ENCODE measurements at regions not wholly inside any gene's neighbourhood (a gene's known extent, or its start where the extent isn't known, plus 50 kb on each side); places are given as distances from the start of the nearest gene placed in this dataset.
"Not testable (repeated sequence)": the region's sequence is repeated elsewhere in the genome, so short reads cannot be mapped to it uniquely, and the experiment has no call there.

DNA sequence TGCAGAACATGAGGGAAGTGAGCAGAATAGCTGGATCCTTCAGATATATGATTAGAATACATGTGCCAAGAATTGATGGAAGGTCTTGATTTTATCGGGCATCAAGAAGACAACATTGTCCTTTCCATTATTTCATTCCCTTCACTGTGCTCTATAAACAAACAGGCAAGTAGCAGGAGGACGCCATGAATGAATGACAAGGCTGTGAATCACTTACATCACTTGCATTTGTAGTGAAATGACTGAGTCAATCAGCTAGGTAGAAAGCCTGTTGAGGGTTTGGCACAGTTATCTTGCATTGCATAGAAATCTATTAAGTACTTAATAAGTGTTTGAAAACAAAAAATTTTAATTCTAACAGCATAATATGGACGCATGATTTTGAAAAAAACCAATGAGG is 548.8 kb upstream of the IZUMO3 start:
- no peak overlapping the region for H3K27ac ChIP-seq
- DNase-seq (ENCODE audit: low spot score) (no peak), ATAC-seq (ENCODE audit: insufficient number of reproducible peaks, low FRiP score, low read depth) (no peak)
- H3K4me3 ChIP-seq: no peak overlapping the region
- no peaks in the 10 kb centered on the region for H3K4me1 ChIP-seq (ENCODE audit: control insufficient read depth in 1 of 2, low read depth in 2 of 2)
- TF ChIP-seq, protein P1, sequence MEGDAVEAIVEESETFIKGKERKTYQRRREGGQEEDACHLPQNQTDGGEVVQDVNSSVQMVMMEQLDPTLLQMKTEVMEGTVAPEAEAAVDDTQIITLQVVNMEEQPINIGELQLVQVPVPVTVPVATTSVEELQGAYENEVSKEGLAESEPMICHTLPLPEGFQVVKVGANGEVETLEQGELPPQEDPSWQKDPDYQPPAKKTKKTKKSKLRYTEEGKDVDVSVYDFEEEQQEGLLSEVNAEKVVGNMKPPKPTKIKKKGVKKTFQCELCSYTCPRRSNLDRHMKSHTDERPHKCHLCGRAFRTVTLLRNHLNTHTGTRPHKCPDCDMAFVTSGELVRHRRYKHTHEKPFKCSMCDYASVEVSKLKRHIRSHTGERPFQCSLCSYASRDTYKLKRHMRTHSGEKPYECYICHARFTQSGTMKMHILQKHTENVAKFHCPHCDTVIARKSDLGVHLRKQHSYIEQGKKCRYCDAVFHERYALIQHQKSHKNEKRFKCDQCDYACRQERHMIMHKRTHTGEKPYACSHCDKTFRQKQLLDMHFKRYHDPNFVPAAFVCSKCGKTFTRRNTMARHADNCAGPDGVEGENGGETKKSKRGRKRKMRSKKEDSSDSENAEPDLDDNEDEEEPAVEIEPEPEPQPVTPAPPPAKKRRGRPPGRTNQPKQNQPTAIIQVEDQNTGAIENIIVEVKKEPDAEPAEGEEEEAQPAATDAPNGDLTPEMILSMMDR (IDR thresholded peaks at IDR 0.05): no peak
- no peaks in the 10 kb centered on the region for H3K9me3 ChIP-seq
- no peaks in the 10 kb centered on the region for H3K27me3 ChIP-seq (replicated peaks; ENCODE audit: insufficient read depth)
- H3K36me3 ChIP-seq: no peaks in the 10 kb centered on the region

DNA sequence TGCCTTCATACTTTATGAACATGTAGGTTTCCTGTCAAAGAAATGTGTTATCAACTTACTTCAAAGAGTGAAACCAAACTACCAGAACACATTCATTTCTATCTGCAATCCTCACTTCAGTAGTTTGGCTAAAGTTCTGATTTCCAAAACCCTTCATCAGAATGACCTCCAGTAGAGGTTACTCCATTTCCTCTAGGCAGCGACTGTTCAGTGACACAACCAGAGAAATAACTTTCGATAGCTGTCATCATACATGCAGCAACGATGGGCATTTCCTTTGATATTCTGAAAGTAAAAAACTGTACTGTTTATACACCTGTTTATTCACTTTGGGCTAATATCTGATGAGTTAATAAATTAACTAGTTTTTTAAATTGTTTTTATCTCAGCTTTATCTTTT is 532.5 kb upstream of the IZUMO3 start:
- no peaks in the 10 kb centered on the region for H3K9me3 ChIP-seq
- no peak overlapping the region for H3K4me3 ChIP-seq
- ATAC-seq (ENCODE audit: insufficient number of reproducible peaks, low FRiP score, low read depth) (no peak), DNase-seq (ENCODE audit: low spot score) (no peak)
- TF ChIP-seq, protein P1 (IDR thresholded peaks at IDR 0.05): no peak
- H3K4me1 ChIP-seq (ENCODE audit: control insufficient read depth in 1 of 2, low read depth in 2 of 2): no peaks in the 10 kb centered on the region
- no peaks in the 10 kb centered on the region for H3K36me3 ChIP-seq
- H3K27ac ChIP-seq: no peak overlapping the region
- H3K27me3 ChIP-seq (replicated peaks; ENCODE audit: insufficient read depth): no peaks in the 10 kb centered on the region

DNA sequence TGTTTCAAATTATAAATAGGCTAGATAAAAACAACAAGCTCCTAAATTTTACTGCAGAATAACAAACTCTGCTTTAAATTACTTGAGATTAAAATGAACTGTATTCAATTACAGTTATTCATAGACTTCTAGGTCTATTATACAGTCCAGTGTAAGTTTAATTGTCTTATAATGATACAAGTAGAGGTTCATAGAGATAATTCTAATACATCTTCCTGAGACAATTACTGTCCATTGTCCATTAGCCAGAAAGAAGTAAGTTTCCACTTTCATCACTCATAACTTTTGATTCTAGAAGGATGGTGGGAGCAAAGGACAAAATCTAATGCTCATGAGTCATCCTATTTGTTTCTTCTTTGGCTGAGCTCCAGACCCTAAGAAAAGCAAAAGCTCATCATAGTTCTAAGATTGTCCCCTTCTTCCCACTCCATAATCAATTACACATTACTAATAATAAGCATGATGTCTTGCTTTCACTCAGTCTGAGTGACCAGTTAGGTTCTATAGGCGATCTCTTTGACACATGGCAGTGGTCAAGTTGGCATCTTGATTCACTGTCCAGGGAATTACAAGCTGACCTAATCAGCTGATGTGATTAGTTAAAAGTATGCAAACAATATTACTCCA is 502.5 kb upstream of the IZUMO3 start:
- TF ChIP-seq, protein P1 (IDR thresholded peaks at IDR 0.05): no peak
- H3K4me3 ChIP-seq: no peak overlapping the region
- no peak overlapping the region for H3K27ac ChIP-seq
- ATAC-seq (ENCODE audit: insufficient number of reproducible peaks, low FRiP score, low read depth) (no peak), DNase-seq (ENCODE audit: low spot score) (no peak)
- H3K36me3 ChIP-seq: no peaks in the 10 kb centered on the region
- no peaks in the 10 kb centered on the region for H3K4me1 ChIP-seq (ENCODE audit: control insufficient read depth in 1 of 2, low read depth in 2 of 2)
- H3K27me3 ChIP-seq (replicated peaks; ENCODE audit: insufficient read depth): no peaks in the 10 kb centered on the region
- no peaks in the 10 kb centered on the region for H3K9me3 ChIP-seq

DNA sequence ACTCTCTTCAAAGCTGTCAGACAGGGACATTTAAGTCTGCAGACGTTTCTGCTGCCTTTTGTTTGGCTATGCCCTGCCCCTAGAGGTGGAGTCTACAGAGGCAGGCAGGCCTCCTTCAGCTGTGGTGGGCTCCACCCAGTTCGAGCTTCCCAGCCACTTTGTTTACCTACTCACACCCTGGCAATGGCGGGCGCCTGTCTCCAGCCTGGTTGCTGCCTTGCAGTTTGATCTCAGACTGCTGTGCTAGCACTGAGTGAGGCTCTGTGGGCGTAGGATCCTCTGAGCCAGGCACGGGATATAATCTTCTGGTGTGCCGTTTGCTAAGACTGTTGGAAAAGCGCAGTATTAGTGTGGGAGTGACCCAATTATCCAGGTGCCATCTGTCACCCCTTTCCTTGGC is 499.8 kb upstream of the IZUMO3 start:
- not testable (repeated sequence) for H3K4me3 ChIP-seq; DNase-seq (ENCODE audit: low spot score); H3K27me3 ChIP-seq (replicated peaks; ENCODE audit: insufficient read depth); H3K27ac ChIP-seq; ATAC-seq (ENCODE audit: insufficient number of reproducible peaks, low FRiP score, low read depth); H3K4me1 ChIP-seq (ENCODE audit: control insufficient read depth in 1 of 2, low read depth in 2 of 2); H3K9me3 ChIP-seq; H3K36me3 ChIP-seq

DNA sequence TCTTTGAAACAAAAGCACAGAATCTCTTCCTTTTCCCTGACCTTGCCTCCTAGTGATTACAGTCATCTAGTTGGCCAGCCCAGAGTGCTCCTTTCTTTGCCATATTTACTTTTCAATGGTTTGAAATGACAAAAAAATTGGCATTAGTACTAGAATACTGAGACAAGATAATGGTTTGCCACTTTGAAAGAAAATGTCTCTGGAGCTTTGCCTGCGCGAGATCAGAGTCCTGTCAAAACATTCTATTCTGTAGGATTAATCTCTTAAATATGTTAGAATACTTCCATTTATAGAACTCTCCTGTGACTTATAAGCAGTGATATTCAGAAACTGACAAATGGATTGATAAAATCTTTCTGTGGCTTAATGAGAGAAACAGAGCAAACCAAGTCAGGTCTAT is 484.0 kb upstream of the IZUMO3 start:
- Histone ChIP-seq H3K9me3 (no peaks in the 10 kb centered on the region), H3K4me1 (ENCODE audit: control insufficient read depth in 1 of 2, low read depth in 2 of 2) (no peaks in the 10 kb centered on the region), H3K4me3 (no peak overlapping the region), H3K36me3 (no peaks in the 10 kb centered on the region), H3K27me3 (replicated peaks; ENCODE audit: insufficient read depth) (no peaks in the 10 kb centered on the region), H3K27ac (no peak overlapping the region)
- TF ChIP-seq, protein P1 (IDR thresholded peaks at IDR 0.05): no peak
- ATAC-seq (ENCODE audit: insufficient number of reproducible peaks, low FRiP score, low read depth) (no peak), DNase-seq (ENCODE audit: low spot score) (no peak)

DNA sequence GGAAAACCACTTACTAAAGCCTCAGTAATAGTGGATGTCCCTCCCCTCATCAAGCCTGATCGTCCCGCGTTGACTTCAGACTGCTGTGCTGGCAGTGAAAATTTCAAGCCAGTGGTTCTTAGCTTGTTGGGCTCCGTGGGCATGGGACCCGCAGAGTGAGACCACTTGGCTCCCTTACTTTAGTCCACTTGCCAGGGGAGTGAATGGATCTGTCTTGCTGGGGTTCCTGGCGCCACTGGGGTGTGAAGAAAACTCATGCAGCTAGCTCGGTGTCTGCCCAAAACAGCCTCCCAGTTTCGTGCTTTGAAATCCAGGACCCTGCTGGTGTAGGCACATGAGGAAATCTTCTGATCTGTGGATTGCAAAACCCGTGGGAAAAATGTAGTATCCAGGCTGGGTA is 480.0 kb upstream of the IZUMO3 start:
- no peak for ATAC-seq (ENCODE audit: insufficient number of reproducible peaks, low FRiP score, low read depth)
- TF ChIP-seq, protein P1 (IDR thresholded peaks at IDR 0.05): no peak

More for the DNA sequence above, 480.0 kb upstream of the IZUMO3 start:
- Histone ChIP-seq H3K36me3 (no peaks in the 10 kb centered on the region), H3K4me3 (no peak overlapping the region), H3K27me3 (replicated peaks; ENCODE audit: insufficient read depth) (no peaks in the 10 kb centered on the region), H3K9me3 (no peaks in the 10 kb centered on the region), H3K4me1 (ENCODE audit: control insufficient read depth in 1 of 2, low read depth in 2 of 2) (no peaks in the 10 kb centered on the region), H3K27ac (no peak overlapping the region)
- DNase-seq (ENCODE audit: low spot score): no peak

Measured in thoracic aorta (tissue), 2 donors.